ENCODE measurements at regions not wholly inside any gene's neighbourhood (a gene's known extent, or its start where the extent isn't known, plus 50 kb on each side); places are given as distances from the start of the nearest gene placed in this dataset.

DNA sequence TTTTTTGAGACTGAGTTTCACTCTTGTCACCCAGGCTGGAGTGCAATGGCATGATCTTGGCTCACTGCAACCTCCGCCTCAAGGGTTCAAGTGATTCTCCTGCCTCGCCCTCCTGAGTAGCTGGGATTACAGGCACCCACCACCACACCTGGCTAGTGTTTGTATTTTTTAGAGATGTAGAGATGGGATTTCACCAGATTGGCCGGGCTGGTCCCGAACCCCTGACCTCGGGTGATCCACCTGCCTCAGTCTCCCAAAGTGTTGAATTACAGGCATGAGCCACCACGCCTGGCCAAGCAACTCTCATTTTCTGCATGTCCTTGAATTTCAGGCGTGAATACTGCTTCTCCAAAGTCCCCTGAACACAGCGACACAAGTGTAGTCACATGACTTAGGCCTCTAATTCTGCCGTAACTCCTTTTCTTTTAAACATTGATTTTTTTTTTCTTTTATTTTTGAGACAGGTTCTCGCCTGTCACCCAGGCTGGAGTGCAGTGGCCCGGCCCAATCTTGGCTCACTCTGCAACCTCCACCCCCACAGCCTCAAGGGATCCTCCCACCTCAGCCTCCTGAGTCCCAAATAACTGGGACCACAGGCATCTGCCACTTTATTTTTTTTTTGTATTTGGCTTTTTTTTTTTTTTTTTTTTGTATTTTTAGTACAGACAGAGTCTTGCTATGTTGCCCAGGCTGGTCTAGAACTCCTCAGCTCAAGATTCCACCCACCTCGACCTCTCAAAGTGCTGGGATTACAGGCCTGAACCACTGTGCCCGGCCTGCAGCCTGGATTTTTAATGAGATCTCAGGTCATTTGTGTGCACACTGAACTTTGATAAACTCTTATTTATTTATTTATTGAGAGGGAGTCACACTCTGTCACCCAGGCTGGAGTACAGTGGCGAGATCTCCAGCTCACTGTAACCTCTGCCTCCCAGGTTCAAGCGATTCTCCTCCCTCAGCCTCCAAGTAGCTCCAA, 124.6 kb downstream of the KCNJ18 start:
- TF ChIP-seq, protein P1, sequence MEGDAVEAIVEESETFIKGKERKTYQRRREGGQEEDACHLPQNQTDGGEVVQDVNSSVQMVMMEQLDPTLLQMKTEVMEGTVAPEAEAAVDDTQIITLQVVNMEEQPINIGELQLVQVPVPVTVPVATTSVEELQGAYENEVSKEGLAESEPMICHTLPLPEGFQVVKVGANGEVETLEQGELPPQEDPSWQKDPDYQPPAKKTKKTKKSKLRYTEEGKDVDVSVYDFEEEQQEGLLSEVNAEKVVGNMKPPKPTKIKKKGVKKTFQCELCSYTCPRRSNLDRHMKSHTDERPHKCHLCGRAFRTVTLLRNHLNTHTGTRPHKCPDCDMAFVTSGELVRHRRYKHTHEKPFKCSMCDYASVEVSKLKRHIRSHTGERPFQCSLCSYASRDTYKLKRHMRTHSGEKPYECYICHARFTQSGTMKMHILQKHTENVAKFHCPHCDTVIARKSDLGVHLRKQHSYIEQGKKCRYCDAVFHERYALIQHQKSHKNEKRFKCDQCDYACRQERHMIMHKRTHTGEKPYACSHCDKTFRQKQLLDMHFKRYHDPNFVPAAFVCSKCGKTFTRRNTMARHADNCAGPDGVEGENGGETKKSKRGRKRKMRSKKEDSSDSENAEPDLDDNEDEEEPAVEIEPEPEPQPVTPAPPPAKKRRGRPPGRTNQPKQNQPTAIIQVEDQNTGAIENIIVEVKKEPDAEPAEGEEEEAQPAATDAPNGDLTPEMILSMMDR (IDR thresholded peaks at IDR 0.05; ENCODE audit: poor library complexity, severe bottlenecking), result no peak
- Histone ChIP-seq H3K4me1 (ENCODE audit: insufficient read depth, poor library complexity, severe bottlenecking) (no peaks in the 10 kb centered on the region), H3K27me3 (ENCODE audit: insufficient read depth, poor library complexity, severe bottlenecking) (no peaks in the 10 kb centered on the region), H3K9me3 (ENCODE audit: severe bottlenecking) (peaks cover 8% of the 10 kb centered on the region), H3K4me3 (ENCODE audit: severe bottlenecking) (no peak overlapping the region), H3K36me3 (ENCODE audit: low read depth) (no peaks in the 10 kb centered on the region), H3K27ac (ENCODE audit: poor library complexity, severe bottlenecking) (no peak overlapping the region)
- no peak for DNase-seq (ENCODE audit: low spot score)
- no peak for ATAC-seq (ENCODE audit: low read depth)

DNA sequence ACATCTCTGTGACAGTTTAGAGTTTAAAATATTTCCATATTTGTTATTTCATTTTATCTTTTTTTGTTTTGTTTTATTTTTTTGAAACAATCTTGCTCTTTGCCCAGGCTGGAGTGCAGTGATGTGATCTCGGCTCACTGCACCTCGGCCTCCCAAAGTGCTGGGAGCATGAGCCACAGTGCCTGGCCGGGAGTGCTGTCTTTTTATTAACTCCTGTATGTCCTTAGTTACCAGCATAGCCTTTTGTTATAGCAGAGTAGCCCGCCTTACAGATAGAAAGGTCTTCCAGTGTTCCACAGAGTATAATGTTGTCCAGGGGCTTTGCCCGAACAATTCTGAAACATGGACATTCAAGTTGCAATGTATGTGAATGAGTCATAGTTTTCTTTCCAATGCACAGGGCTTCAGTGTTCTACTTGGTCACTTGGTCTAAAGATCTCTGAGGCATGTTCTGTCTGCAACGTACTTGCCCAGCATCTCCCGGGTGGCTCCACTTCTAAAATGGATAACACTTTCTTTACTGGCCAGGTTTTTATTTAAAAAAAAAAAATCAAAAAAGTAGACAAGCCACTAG, 125.6 kb downstream of the KCNJ18 start:
- ATAC-seq (ENCODE audit: low read depth), result no peak
- Histone ChIP-seq H3K27me3 (ENCODE audit: insufficient read depth, poor library complexity, severe bottlenecking) (no peaks in the 10 kb centered on the region), H3K9me3 (ENCODE audit: severe bottlenecking) (peaks cover 8% of the 10 kb centered on the region), H3K27ac (ENCODE audit: poor library complexity, severe bottlenecking) (no peak overlapping the region), H3K36me3 (ENCODE audit: low read depth) (no peaks in the 10 kb centered on the region), H3K4me3 (ENCODE audit: severe bottlenecking) (no peak overlapping the region), H3K4me1 (ENCODE audit: insufficient read depth, poor library complexity, severe bottlenecking) (no peaks in the 10 kb centered on the region)
- DNase-seq (ENCODE audit: low spot score), result no peak
- TF ChIP-seq, protein P1 (IDR thresholded peaks at IDR 0.05; ENCODE audit: poor library complexity, severe bottlenecking), result no peak

DNA sequence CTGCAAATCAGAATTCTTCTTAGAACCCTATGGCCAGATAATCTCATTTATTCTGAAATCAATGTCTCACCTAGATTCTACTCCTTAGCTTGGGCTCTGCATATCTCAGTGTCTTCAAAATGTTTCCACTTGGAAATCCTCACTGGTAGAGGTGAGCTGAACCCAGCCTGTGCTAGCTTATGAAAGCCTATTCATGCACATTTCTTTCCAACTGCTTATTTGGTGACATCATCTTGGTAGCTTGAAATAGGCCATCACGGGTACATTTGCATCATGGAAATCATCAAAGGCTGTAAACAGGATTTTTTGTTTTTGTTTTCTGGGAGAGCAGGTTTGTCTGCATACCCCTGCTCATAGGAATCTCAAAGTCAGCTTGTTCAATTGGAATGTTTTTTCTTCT, 130.8 kb downstream of the KCNJ18 start:
- no peaks in the 10 kb centered on the region for H3K36me3 ChIP-seq (ENCODE audit: low read depth)
- H3K4me1 ChIP-seq (ENCODE audit: insufficient read depth, poor library complexity, severe bottlenecking), result no peaks in the 10 kb centered on the region
- DNase-seq (ENCODE audit: low spot score), result no peak
- TF ChIP-seq, protein P1 (IDR thresholded peaks at IDR 0.05; ENCODE audit: poor library complexity, severe bottlenecking), result no peak
- no peaks in the 10 kb centered on the region for H3K27me3 ChIP-seq (ENCODE audit: insufficient read depth, poor library complexity, severe bottlenecking)
- H3K4me3 ChIP-seq (ENCODE audit: severe bottlenecking), result no peak overlapping the region
- H3K27ac ChIP-seq (ENCODE audit: poor library complexity, severe bottlenecking), result no peak overlapping the region
- ATAC-seq (ENCODE audit: low read depth), result no peak
- H3K9me3 ChIP-seq (ENCODE audit: severe bottlenecking), result peaks cover 6% of the 10 kb centered on the region

DNA sequence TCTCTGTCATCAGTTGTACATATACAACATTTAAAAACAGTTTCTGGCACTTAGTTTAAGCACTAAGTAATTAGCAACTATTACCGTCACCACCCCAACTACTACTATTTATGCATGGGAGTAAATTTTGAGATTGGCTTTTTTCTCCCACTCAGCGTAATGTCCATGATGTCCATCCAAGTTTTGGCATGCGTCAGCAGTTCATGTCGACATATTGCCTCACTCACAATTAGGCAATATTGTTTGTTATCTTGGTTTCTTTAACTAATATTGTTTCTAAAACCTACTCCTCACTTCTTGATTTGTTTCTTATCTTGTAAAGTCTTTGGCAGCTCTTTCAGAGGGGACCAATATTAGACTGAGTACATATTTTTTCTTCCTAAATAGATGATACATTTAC, 131.3 kb downstream of the KCNJ18 start:
- Histone ChIP-seq H3K4me1 (ENCODE audit: insufficient read depth, poor library complexity, severe bottlenecking) (no peaks in the 10 kb centered on the region), H3K27me3 (ENCODE audit: insufficient read depth, poor library complexity, severe bottlenecking) (no peaks in the 10 kb centered on the region), H3K9me3 (ENCODE audit: severe bottlenecking) (peaks cover 6% of the 10 kb centered on the region), H3K4me3 (ENCODE audit: severe bottlenecking) (no peak overlapping the region), H3K36me3 (ENCODE audit: low read depth) (no peaks in the 10 kb centered on the region), H3K27ac (ENCODE audit: poor library complexity, severe bottlenecking) (no peak overlapping the region)
- TF ChIP-seq, protein P1 (IDR thresholded peaks at IDR 0.05; ENCODE audit: poor library complexity, severe bottlenecking), result no peak
- no peak for ATAC-seq (ENCODE audit: low read depth)
- no peak for DNase-seq (ENCODE audit: low spot score)
